DMS53 treated with DMSO at 0.1 percent for 48 hours (cell line): ENCODE measurements at regions not wholly inside any gene's neighbourhood (a gene's known extent, or its start where the extent isn't known, plus 50 kb on each side); places are given as distances from the start of the nearest gene placed in this dataset.
"Not testable (repeated sequence)": the region's sequence is repeated elsewhere in the genome, so short reads cannot be mapped to it uniquely, and the experiment has no call there.

ENCODE experiments used
- DNase-seq: peaks from one replicate; lab custom pipeline; 2025; ENCODE audit not compliant: unreplicated experiment; lab: John Stamatoyannopoulos, UW

- no peak for DNase-seq
These were observed 486.9 kb upstream of the ADAMTS9 start for GRCh38 chr3:65174713-65175112.

GRCh38 chr3:65173841-65174240 lies 486.0 kb upstream of the ADAMTS9 start:
- no peak for DNase-seq

GRCh38 chr3:65172209-65172608 lies 484.4 kb upstream of the ADAMTS9 start:
- DNase-seq, result no peak

GRCh38 chr3:65170390-65171042 lies 482.7 kb upstream of the ADAMTS9 start:
- no peak for DNase-seq

- DNase-seq, result no peak
These were observed 482.2 kb upstream of the ADAMTS9 start for GRCh38 chr3:65169961-65170360.

- no peak for DNase-seq
These were observed 480.7 kb upstream of the ADAMTS9 start for GRCh38 chr3:65168547-65168946.

GRCh38 chr3:65166531-65166930 lies 478.7 kb upstream of the ADAMTS9 start:
- DNase-seq, result no peak

- DNase-seq, result no peak
These were observed 470.2 kb upstream of the ADAMTS9 start for GRCh38 chr3:65158023-65158422.

GRCh38 chr3:65153850-65154512 lies 466.2 kb upstream of the ADAMTS9 start:
- DNase-seq, result no peak

GRCh38 chr3:65151666-65152065 lies 463.9 kb upstream of the ADAMTS9 start:
- no peak for DNase-seq

- no peak for DNase-seq
These were observed 462.1 kb upstream of the ADAMTS9 start for GRCh38 chr3:65149877-65150276.

- no peak for DNase-seq
These were observed 460.9 kb upstream of the ADAMTS9 start for GRCh38 chr3:65148687-65149086.

GRCh38 chr3:65146179-65146578 lies 458.4 kb upstream of the ADAMTS9 start:
- peak; percentile 7 for DNase-seq

- DNase-seq, result no peak
These were observed 457.9 kb upstream of the ADAMTS9 start for GRCh38 chr3:65145680-65146079.

GRCh38 chr3:65144791-65145351 lies 457.1 kb upstream of the ADAMTS9 start:
- no peak for DNase-seq

- no peak for DNase-seq
These were observed 454.7 kb upstream of the ADAMTS9 start for GRCh38 chr3:65142456-65142855.

GRCh38 chr3:65138556-65138955 lies 450.8 kb upstream of the ADAMTS9 start:
- DNase-seq, result no peak

GRCh38 chr3:65133752-65134151 lies 446.0 kb upstream of the ADAMTS9 start:
- not testable (repeated sequence) for DNase-seq

GRCh38 chr3:65130782-65131181 lies 443.0 kb upstream of the ADAMTS9 start:
- DNase-seq, result no peak

GRCh38 chr3:65128346-65128745 lies 440.5 kb upstream of the ADAMTS9 start:
- no peak for DNase-seq

GRCh38 chr3:65126527-65127410 lies 439.0 kb upstream of the ADAMTS9 start:
- DNase-seq, result no peak

GRCh38 chr3:65120156-65120555 lies 432.4 kb upstream of the ADAMTS9 start:
- not testable (repeated sequence) for DNase-seq
